ENCODE measurements at regions not wholly inside any gene's neighbourhood (a gene's known extent, or its start where the extent isn't known, plus 50 kb on each side); places are given as distances from the start of the nearest gene placed in this dataset.

- DNase-seq = no peak
Observed at GRCh38 chr15:47398132-47398531, 319.2 kb upstream of the SEMA6D start.

- no peak for DNase-seq
Observed at GRCh38 chr15:47398594-47398993, 318.7 kb upstream of the SEMA6D start.

GRCh38 chr15:47399100-47399499 lies 318.2 kb upstream of the SEMA6D start:
- no peak for DNase-seq

GRCh38 chr15:47400603-47401002 lies 316.7 kb upstream of the SEMA6D start:
- no peak for DNase-seq

GRCh38 chr15:47401427-47401826 lies 315.9 kb upstream of the SEMA6D start:
- no peak for DNase-seq

- DNase-seq = no peak
Observed at GRCh38 chr15:47402829-47403228, 314.5 kb upstream of the SEMA6D start.

- DNase-seq = no peak
Observed at GRCh38 chr15:47404877-47405276, 312.4 kb upstream of the SEMA6D start.

- no peak for DNase-seq
Observed at GRCh38 chr15:47405365-47406162, 311.7 kb upstream of the SEMA6D start.

- DNase-seq = no peak
Observed at GRCh38 chr15:47407692-47408091, 309.6 kb upstream of the SEMA6D start.

GRCh38 chr15:47409038-47409437 lies 308.3 kb upstream of the SEMA6D start:
- no peak for DNase-seq

GRCh38 chr15:47409600-47409999 lies 307.7 kb upstream of the SEMA6D start:
- no peak for DNase-seq

GRCh38 chr15:47410247-47410646 lies 307.1 kb upstream of the SEMA6D start:
- DNase-seq = no peak

- DNase-seq = no peak
Observed at GRCh38 chr15:47411733-47412132, 305.6 kb upstream of the SEMA6D start.

- DNase-seq = no peak
Observed at GRCh38 chr15:47412136-47412535, 305.2 kb upstream of the SEMA6D start.

- DNase-seq = no peak
Observed at GRCh38 chr15:47412802-47413201, 304.5 kb upstream of the SEMA6D start.

GRCh38 chr15:47414207-47414606 lies 303.1 kb upstream of the SEMA6D start:
- DNase-seq = no peak

GRCh38 chr15:47415539-47415971 lies 301.8 kb upstream of the SEMA6D start:
- DNase-seq = no peak

- no peak for DNase-seq
Observed at GRCh38 chr15:47422881-47423665, 294.2 kb upstream of the SEMA6D start.

GRCh38 chr15:47427463-47427862 lies 289.8 kb upstream of the SEMA6D start:
- DNase-seq = no peak

GRCh38 chr15:47429376-47429775 lies 287.9 kb upstream of the SEMA6D start:
- no peak for DNase-seq

GRCh38 chr15:47431501-47431900 lies 285.8 kb upstream of the SEMA6D start:
- no peak for DNase-seq

GRCh38 chr15:47432826-47433225 lies 284.5 kb upstream of the SEMA6D start:
- DNase-seq = no peak

- DNase-seq = no peak
Observed at GRCh38 chr15:47434596-47434995, 282.7 kb upstream of the SEMA6D start.

GRCh38 chr15:47437491-47437890 lies 279.8 kb upstream of the SEMA6D start:
- no peak for DNase-seq
